T-helper 2 cell treated with Interferon-gamma antibody and Interleukin-4, amounts not matched to agents 100 ng/mL and 5 ng/mL, for 36 hours (primary cell): ENCODE measurements at regions not wholly inside any gene's neighbourhood (a gene's known extent, or its start where the extent isn't known, plus 50 kb on each side); places are given as distances from the start of the nearest gene placed in this dataset.

Source experiments
- intact Hi-C: fragments of 100-400 bp; cut with micrococcal nuclease; formaldehyde crosslinking; loops from one replicate; pipeline ENCODE4 v1.15.1; 2023

DNA sequence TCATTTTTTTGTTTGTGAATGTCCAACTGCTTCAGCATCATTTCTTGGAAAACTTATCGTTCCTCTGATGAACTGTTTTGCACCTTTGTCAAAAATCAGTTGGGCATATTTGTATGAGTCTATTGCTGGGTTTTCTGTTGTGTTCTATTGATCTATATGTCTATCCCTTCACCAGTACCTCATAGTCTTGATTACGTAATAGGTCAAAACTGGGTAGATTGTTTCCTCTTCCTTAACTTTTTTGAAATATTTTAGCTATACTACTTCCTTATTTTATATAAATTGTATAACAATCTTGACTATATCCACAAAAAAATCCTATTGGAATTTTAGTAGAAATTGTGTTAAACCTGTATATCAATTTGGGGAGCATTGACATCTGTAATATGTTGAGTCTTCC, 104.1 kb upstream of the PALS2 start:
- intact Hi-C loops: no loop called here

DNA sequence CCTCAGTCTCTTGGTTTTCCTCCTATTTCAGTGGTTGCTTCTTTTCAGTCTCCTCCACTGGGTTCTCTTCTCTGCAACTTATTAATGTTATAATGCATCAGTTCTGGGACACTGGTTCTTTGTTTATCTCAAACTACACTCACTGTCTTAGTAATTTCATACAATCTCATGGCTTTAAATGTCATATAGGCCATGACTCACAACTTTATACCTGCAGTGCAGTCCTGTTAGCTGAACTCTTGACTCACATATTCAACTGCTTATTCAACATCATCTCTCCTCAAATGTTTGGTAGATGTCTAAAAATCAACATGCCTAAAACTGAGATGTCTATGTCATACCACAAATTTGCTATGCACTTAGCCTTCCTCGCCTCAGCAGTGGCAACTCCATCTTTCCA, 101.2 kb upstream of the PALS2 start:
- intact Hi-C loops: no loop called here

DNA sequence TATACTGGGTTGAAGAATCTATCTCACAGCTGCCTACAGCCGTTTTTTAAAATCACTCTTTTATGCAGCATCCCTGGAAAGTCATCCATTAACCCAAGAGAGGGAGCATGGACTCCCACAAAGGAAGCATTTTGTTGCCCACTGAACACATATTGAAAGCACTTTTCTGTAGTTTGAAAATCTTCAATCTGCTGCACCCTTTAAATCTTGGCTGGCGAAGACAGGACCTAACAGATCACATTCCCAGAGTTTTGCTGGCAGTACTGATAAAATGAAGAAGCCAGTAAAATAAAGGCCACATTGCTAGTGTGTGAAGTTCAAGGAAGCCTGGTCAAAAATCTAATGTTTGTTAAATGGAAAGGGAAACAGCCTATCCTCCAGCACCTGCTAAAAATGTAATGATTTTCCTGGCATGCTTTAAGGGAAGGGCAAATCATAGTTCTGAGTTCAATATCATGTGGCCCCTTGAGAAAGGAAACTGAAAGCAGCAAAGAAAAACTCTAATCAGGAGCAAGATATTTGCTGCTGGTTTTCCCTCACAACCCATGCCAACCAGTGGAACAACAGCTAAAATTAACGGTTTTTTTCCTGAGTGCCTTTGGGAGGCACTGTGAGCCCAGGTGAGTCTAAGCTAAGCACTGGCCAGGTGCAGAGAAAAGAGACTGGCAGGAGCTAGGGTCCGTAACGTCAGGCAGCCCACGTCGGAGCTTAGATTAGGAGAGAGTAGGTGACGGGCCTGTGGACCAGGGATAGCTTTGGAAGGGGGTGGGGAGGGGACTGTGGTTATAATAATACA, 97.9 kb upstream of the PALS2 start:
- intact Hi-C loops: no loop called here

DNA sequence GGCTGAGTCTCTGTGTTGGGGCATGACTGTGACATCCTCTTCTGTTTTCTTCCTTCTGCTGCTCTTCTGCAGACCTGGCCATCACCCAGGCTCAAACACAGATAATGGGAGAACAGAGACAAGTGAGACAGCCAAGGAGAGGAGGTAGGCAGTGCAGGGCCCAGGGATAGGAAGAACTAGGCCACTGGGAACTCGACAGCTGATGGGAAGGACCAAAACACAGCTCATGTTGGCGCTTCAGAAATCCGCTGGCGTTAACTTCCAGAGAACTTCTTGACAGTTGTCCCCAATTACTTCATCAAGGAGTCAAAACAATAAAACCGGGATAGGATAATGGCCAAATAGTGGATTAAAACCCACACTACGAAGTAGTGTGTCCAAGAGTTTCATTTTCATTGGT, 97.0 kb upstream of the PALS2 start:
- intact Hi-C loops: no loop called here

DNA sequence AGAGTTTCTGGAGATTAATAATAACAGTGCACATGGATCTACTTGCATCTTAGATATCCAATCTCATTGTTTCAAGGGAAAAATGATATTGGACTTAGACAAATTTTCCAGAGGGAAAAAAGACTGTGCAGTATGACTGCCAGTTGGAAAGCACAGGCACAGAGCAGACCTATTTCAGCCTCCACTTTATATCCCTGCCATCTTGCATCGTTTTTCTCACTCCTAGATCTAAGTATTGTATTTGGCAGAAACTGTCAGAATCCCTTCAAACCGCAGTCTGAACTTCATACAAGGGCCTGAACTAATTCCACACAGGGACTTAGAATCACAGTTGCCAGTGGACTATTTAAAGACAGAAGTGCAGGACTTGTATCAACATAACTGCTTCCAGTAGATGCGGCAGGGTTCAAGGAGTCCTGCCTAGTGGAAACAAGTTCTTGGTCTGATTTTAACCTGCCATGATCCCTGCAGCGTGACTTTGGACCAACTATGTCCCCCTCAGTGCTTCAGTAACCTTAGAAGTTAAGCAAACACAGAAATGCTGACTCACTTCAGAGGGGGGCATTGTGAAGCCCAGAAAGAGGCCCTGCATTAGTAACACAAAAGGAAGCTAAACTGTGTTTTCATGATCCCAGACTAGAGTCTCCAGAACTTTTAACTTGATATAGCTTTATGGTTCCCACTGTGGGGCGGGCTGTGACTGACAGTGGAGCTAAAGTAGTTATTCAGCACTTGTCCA, 95.7 kb upstream of the PALS2 start:
- intact Hi-C loops: no loop called here

DNA sequence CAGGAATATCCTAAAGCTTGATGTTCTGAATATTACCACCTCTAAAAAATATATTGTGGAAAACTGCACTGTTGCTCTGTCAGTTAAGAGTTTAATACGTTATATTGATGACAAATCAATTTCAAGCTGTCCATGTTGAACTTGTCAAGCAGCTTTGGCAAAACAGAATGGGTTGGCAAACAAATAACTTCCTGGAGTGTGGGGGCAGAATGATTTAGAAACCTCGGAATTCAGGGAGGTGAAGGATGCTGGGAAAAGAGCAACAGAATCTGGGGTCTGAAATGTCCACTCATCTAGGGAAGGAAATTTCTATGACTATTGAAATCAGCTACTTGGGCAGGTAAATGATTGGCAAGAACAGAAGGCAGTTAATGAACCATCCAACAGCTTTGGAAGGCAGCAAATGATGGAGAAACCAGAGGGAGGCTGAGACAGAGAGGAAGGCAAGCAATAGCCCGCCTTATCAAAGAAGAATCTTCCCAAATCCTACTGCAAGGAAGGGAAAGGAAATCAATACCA, 95.1 kb upstream of the PALS2 start:
- intact Hi-C loops: no loop called here

DNA sequence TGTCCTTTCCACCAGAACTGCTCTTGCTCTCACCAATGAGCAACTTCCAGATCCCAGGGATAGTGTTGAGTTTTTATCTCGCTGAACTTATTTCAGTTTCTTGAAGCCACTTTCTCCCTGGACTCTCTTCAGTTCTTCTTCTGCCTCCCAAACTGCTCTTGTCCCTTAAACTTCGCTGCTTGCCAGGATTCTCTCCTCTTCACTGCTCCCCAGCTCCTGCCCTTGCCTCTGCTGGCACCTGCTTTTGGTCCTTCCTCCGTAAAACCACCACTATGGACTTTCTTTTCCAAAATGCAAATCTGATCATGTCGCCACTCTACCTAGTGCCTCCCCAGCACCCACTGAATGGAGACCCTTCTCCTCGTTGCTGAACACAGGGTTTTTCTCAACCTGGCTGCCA, 92.8 kb upstream of the PALS2 start:
- intact Hi-C loops: no loop called here

DNA sequence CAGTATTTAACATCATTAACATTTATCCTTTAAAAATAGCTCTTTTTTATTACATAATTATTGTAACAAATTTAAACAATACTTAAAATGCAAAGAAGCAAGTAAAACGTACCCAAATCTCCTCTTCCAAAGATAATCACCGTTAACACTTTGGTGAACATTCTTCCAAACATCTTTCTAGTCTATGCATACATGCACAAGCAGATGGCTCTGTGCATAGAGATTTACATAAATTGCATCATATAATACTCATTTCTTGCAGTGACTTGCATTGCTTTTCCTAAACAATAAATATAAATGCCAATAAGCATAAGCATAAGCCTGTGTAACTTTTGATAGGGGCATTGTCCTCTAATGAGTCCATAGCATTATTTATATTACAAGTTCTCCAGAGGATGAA, 89.4 kb upstream of the PALS2 start:
- intact Hi-C loops: no loop called here

DNA sequence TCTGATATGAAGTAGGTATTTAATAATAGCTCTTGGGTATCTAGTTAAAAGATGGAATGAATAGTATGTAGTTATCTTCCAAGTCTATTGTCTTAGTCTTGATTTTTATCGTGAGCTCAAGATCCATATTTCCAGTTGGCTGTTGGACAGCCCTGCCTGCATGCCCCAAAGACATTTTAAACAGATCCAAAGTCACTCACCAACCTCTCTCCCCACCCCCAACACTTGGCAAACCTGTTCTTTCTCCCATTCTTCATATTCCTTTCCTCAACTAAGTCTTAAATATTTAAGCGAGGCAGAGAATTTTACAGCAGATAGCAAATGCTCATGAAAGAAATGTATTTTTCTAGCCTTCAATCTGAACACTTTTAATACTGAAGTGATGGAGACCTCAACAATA, 80.7 kb upstream of the PALS2 start:
- intact Hi-C loops: no loop called here

DNA sequence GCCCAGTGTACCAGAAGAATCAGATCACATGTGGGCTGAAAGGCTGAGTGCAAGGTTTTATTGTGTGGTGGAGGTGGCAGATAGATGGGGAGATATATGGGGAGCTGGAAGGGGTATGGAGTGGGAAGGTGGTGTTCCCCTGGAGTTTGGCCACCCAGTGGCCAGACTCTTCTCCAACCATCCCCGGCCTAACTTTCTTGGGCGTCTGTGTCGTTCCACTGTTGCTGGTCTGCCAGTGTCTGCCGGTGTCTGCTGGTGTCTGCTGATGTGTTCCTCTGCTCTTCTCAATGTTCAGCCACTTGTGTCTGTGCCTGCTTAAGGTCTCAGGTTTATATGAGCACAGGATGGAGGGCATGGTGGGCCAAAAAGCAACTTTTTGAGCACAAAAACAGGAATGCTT, 78.4 kb upstream of the PALS2 start:
- intact Hi-C loops: no loop called here

DNA sequence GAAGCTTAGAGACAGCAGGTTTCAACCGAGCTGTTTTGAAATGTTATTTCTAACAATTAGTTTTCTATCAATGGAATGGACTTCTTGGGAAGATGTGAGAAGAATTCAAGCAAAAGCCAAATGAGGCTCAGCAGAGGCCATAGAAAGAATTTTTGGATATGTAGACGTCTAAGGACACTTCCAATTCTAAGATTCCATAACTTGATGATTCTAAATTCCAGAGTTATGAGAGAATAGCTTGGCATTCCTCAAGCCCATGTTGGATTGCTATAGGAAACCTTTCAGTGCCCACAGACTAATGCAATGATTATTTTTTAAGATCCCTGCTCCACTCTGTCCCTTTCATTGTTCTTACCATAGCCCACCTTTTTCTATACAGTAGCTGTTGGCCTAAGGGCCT, 77.2 kb upstream of the PALS2 start:
- intact Hi-C loops: no loop called here

DNA sequence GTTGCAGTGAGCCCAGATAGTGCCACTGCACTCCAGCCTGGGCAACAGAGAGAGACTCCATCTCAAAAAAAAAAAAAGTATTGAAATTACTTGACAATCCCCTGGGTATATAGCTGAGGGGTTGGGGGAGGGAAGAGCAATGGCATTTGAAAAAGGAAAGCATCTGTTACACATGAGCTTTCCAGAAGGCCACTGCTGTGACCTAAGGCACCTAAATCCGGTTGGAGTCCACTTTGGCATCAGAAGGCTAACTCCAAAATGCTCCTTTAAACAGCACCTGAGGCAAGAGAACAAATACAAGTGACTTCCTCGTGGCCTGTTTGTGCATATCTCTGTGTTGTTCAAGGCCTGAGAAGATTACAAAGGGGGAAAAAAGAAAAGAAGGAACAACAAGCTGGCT, 74.8 kb upstream of the PALS2 start:
- intact Hi-C loops: no loop called here

DNA sequence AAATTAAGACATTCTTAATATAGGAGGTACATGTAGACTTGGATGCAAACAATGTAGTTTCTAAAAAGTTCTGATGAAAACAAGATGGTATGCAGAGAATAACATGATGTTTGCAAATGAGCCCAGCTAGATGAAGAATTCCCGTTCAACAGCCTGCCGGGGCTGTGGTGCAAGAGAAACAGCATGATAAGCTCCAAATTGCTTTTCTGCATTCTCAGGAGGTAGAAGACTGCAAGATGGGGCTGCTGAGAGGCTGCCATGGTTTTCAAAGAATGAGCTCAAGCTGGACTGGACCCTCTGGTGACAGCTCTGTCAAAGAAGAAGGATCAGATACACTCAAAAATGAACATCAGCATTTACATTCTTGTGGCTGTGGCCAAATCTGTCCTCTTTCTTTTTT, 73.4 kb upstream of the PALS2 start:
- intact Hi-C loops: no loop called here

DNA sequence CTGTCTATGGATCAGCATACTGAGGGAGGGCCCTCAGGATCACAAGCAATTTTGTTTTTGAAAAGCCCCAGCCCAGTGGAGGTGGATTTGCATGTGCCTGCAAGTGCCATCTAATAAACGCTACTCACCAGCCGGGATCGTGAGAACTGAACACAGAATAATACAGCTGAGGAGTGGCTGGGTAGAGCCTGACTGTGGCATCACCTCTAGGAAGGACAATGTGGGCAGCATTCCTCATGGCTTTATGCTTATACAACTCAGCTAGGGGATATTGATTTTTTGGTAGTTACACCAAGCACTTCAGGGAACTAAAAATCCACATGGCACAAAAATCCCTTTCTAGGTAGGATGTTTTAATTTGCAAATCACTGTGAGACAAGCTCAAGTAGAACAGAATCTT, 72.7 kb upstream of the PALS2 start:
- intact Hi-C loops: no loop called here

DNA sequence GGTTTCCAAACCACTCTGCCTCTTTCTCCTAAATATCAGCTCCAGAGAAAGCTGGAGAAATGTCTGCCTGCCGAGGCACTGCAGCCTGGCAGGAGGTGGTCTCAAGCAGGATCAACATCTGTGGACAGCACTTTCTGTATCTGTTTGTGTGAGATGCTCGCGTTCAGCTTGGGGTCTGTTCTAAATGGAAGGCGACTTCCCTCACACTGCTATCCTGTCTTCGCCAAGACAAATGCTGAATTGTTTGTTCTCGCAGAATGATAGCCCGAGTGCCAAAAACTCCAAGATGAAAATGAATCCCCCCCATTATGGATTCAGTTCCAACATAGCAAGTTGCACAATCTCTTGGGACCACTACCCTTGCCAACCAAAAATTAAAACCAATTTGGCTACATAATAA, 72.2 kb upstream of the PALS2 start:
- intact Hi-C loops: no loop called here

DNA sequence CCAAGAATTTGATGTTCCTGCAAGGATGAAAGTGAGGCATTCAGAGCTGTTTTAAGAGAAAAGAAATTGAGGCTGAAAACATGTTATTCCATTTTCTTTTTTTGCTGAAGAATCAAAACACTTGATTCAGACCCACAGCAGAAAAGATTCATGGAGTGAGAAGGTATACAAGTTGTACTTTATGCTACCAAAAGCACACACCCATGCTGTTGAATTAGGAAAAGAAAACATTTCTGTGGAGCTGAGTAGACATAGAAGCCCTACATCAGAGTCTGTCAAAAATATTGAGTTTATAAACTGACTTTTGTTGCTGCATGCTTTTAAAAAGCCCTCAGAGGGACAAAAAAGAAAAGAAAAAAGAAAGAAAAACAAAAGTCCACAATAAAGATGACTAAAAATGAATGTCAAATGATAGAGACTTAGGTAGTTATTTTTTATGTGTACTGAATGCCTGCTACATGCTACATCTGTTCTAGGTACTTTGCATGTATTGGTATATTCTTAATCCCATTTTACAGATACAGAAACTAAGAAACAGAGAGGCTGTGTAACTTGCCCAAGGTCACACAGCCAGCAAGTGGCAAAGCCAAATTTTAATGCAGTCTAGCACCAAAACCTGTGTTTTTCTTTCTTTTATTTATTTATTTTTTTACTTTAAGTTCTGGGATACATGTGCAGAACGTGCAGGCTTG, 71.7 kb upstream of the PALS2 start:
- intact Hi-C loops: no loop called here

DNA sequence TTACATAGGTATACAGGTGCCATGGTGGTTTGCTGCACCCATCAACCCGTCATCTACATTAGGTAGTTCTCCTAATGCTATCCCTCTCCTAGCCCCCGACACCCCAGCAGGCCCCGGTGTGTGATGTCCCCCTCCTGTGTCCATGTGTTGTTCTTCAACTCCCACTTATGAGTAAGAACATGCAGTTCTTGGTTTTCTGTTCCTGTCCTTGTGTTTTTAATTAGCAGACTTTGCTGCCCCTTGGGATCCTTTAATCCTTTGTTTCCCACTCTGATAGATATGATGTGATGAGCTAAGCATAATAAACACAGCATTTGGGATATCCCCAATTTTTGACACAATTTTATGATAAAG, 71.1 kb upstream of the PALS2 start:
- intact Hi-C loops: no loop called here

DNA sequence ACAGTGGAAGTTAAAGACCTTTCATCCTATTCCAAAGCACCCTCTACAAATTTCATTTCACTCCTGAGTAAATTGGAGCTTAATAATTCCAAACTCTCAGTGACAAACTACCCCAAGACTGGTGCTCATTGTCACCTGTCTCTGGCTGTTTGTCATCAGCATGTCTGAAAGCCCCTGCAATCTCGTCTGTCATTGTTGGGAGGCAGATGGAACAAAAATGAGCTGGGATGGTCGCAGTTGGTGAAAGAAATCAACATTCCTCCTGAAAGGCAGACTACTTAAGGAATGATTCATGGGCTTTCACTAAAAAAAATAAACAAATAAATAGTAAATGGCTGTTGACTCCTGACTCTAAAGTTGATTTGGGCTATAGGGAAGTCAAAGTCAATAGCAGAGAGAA, 69.7 kb upstream of the PALS2 start:
- intact Hi-C loops: no loop called here

DNA sequence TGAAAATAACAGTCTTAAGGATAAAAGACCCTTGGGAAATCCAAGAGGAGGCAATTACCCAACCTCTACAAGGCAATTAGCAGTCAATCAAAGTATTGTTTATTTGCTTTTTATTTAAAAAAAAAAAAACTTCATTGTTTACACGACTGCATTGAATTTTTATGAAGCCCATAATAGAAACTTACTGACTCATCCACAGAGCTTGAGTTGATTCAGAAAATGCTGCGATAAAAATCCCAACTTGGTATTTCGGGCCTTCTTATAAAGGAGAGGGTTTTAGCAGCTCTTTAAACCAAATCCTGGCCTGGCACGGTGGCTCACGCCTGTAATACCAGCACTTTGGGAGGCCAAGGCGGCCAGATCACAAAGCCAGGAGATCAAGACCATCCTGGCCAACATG, 69.2 kb upstream of the PALS2 start:
- intact Hi-C loops: no loop called here

DNA sequence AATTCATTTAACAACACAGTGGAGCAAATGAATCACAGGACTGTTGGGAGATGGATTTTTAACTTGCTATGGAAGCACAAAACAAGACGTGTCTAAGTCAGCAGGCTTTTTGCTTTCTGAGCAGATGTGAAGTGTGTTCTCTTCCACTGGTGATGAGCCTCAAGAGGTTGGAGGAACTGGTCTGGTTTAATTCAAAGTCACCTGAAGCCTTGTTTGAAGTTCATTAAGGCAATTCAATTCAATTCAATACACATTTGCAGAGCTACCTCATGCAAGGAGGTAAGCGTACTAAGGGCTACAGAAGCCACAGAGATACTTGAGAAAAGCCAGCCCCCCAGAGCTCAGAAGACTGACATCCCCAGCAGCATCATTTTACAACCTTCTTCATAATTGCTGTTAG, 68.4 kb upstream of the PALS2 start:
- intact Hi-C loops: no loop called here

DNA sequence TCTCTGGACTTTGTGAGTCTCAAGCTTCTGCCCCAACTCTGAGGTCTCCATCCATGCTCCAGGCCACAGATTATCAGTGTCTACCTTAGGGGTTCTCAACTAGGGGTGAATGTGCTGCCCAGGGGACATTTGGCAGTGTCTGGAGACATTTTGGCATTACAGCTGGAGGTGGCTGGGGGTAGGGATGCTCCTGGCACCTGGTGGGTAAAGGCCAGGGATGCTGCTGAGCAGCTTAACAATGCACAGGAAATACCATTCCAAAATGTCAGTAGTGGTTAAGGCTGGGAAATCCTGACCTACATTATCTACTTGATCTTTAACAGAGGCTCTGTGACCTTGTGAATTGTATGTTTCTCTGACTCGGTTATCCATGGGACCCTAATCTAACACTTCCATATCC, 67.3 kb upstream of the PALS2 start:
- intact Hi-C loops: no loop called here

DNA sequence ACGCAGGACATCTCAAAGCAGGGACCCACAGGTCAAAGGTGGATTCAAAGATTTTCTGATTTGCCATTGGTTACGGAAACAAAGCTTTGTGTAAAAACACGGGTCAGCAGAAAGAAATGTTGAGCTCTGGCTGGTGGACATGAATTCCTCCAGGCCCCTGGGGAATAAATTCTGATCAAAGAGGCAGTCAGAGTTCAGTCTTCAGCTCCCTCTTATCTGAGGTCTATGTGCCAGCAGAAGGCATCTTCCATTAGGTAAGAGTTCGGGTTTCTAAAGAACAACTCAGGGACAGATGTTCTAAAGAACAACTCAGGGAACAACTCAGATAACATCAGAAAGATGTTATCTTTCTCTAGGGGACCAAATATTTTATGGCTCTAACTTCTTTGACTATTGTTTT, 64.9 kb upstream of the PALS2 start:
- intact Hi-C loops: no loop called here
